ENCODE measurements at regions not wholly inside any gene's neighbourhood (a gene's known extent, or its start where the extent isn't known, plus 50 kb on each side); places are given as distances from the start of the nearest gene placed in this dataset.

DNA sequence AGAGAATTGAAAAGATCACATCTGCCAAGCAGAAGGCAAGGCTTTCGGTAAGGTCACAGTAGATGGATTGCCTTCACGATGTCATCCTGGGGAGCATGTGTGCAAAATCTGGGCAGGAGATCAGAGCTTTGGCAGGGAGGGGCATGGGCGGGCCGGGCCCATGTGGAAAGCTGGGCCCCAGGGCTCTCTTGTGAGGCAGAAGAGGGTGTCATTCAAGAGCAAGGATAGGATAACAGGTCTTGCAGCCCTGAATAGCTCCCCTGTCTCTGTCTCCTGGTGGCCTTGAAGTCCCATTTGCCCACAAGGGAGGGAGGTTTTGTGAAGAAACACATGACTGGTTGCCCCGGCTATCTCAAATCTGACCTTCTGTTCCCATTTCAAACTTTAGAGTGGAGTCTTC, 172.0 kb downstream of the OPA1 start:
- Mint-ChIP-seq H3K36me3 (ENCODE audit: low read depth, unreplicated experiment) (peaks cover 5% of the 10 kb centered on the region), H3K27me3 (ENCODE audit: unreplicated experiment) (peaks cover 6% of the 10 kb centered on the region), H3K4me3 (ENCODE audit: unreplicated experiment) (no peak overlapping the region), H3K27ac (ENCODE audit: unreplicated experiment) (no peak overlapping the region), H3K9me3 (ENCODE audit: unreplicated experiment) (no peaks in the 10 kb centered on the region), H3K4me1 (ENCODE audit: unreplicated experiment) (peaks cover 4% of the 10 kb centered on the region)
- DNase-seq (ENCODE audit: low spot score): no peak
- no peak for TF ChIP-seq CTCF (IDR thresholded peaks at IDR 0.05; ENCODE audit: unreplicated experiment)

DNA sequence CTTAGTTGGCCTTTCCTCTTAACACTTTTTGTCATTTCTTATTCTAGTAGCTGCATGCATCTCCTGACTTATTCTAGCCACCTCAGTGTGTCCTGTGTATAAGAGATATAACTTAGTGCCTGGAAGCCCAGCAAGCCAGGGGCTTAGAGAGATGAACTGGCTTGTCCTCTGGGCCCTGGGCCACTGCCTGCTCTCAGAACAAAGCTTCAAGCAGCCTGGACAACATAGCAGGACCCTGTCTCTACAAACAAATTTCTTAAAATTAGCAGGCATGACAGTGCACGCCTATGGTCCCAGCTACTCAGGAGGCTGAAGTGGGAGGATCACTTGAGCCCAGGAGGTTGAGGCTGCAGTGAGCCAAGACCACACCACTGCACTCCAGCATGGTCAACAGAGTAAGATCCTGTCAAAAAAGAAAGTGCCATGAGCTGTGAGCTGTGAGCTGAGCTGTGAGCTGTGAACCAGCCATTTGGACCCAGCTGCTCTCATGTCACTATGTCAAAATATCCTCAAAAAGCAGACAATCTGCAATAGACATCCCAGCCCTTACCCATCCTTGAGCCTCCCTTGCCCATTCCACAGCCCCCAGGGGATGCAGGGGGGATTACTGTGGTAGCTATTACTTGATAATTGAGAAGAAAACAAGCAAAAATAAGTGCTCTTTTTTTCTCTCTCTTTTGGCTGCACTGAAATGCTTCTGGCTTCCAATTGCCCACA, 174.5 kb downstream of the OPA1 start:
- H3K27me3 Mint-ChIP-seq (ENCODE audit: unreplicated experiment): peaks cover 5% of the 10 kb centered on the region
- H3K36me3 Mint-ChIP-seq (ENCODE audit: low read depth, unreplicated experiment): peaks cover 5% of the 10 kb centered on the region
- no peak for DNase-seq (ENCODE audit: low spot score)
- no peaks in the 10 kb centered on the region for H3K9me3 Mint-ChIP-seq (ENCODE audit: unreplicated experiment)
- H3K4me1 Mint-ChIP-seq (ENCODE audit: unreplicated experiment): peaks cover 3% of the 10 kb centered on the region
- H3K27ac Mint-ChIP-seq (ENCODE audit: unreplicated experiment): no peak overlapping the region
- TF ChIP-seq CTCF (IDR thresholded peaks at IDR 0.05; ENCODE audit: unreplicated experiment): no peak
- no peak overlapping the region for H3K4me3 Mint-ChIP-seq (ENCODE audit: unreplicated experiment)

GRCh38 chr3:193768070-193768394, 175.0 kb downstream of the OPA1 start:
- peaks cover 3% of the 10 kb centered on the region for H3K27me3 Mint-ChIP-seq (ENCODE audit: unreplicated experiment)
- DNase-seq (ENCODE audit: low spot score): no peak

DNA sequence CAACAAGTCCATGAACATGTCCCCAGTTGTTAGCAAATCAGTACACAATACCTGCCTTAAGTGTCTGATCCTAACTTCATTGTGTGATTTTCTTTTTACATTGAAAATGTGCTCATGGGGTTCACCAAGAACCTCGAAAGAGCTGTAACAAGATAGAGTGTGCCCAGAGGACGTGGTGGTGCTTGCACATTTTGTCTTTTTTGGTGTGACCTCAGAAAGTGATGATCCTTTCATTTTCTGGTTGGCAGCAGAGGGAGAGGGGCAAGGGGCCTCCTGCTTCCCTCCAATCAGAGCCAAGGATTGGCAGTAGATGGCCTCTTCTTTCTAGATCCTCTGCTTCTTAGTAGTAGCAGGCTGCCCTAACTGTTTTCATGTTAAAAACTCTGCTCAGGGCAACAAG, 176.4 kb downstream of the OPA1 start:
- DNase-seq (ENCODE audit: low spot score): no peak
- Mint-ChIP-seq H3K4me1 (ENCODE audit: unreplicated experiment) (no peaks in the 10 kb centered on the region), H3K27ac (ENCODE audit: unreplicated experiment) (no peak overlapping the region), H3K27me3 (ENCODE audit: unreplicated experiment) (no peaks in the 10 kb centered on the region), H3K9me3 (ENCODE audit: unreplicated experiment) (no peaks in the 10 kb centered on the region), H3K4me3 (ENCODE audit: unreplicated experiment) (no peak overlapping the region), H3K36me3 (ENCODE audit: low read depth, unreplicated experiment) (peaks cover 5% of the 10 kb centered on the region)
- no peak for TF ChIP-seq CTCF (IDR thresholded peaks at IDR 0.05; ENCODE audit: unreplicated experiment)

More at GRCh38 chr3:193768070-193768394, 175.0 kb downstream of the OPA1 start:
- Mint-ChIP-seq H3K27ac (ENCODE audit: unreplicated experiment) (no peak overlapping the region), H3K4me1 (ENCODE audit: unreplicated experiment) (no peaks in the 10 kb centered on the region), H3K36me3 (ENCODE audit: low read depth, unreplicated experiment) (peaks cover 5% of the 10 kb centered on the region), H3K9me3 (ENCODE audit: unreplicated experiment) (no peaks in the 10 kb centered on the region), H3K4me3 (ENCODE audit: unreplicated experiment) (no peak overlapping the region)
- no peak for TF ChIP-seq CTCF (IDR thresholded peaks at IDR 0.05; ENCODE audit: unreplicated experiment)

GRCh38 chr3:193771011-193771652, 178.1 kb downstream of the OPA1 start:
- H3K9me3 Mint-ChIP-seq (ENCODE audit: unreplicated experiment): no peaks in the 10 kb centered on the region
- H3K27ac Mint-ChIP-seq (ENCODE audit: unreplicated experiment): no peak overlapping the region
- H3K36me3 Mint-ChIP-seq (ENCODE audit: low read depth, unreplicated experiment): no peaks in the 10 kb centered on the region
- no peak for DNase-seq (ENCODE audit: low spot score)
- no peak for TF ChIP-seq CTCF (IDR thresholded peaks at IDR 0.05; ENCODE audit: unreplicated experiment)
- H3K4me1 Mint-ChIP-seq (ENCODE audit: unreplicated experiment): peaks cover 7% of the 10 kb centered on the region
- H3K4me3 Mint-ChIP-seq (ENCODE audit: unreplicated experiment): no peak overlapping the region
- H3K27me3 Mint-ChIP-seq (ENCODE audit: unreplicated experiment): no peaks in the 10 kb centered on the region

Data from endothelial cell (in vitro differentiated cells).